ENCODE measurements at regions not wholly inside any gene's neighbourhood (a gene's known extent, or its start where the extent isn't known, plus 50 kb on each side); places are given as distances from the start of the nearest gene placed in this dataset.

DNA sequence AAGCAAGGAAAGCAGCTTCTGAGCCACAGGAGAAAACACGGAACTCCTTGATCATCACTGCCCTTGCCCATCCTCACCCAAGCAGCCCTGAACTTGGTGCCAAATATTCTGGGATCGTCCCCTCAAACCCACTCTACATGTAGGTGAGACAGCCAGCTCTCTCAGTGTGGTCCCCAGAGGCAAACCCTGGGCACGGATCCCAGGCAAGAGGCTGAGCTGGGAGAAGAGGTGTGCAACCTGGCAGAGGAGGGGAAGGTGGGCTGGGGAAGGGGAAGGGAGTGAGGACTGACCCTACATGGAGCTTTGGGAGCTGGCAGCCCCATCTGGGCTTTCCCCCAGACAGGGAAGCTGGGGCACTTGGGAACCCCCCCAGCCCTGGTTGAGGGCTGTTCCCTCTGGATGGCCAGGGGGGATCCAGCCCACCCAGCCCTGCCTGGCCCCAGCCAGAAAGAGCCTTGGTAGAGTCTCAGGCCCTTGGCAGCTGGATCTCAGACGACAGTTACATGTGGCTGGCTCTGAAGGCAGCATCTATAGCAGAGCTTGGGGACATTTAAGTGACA lies 186.2 kb upstream of the CST7 start:
- TF ChIP-seq, protein P1, sequence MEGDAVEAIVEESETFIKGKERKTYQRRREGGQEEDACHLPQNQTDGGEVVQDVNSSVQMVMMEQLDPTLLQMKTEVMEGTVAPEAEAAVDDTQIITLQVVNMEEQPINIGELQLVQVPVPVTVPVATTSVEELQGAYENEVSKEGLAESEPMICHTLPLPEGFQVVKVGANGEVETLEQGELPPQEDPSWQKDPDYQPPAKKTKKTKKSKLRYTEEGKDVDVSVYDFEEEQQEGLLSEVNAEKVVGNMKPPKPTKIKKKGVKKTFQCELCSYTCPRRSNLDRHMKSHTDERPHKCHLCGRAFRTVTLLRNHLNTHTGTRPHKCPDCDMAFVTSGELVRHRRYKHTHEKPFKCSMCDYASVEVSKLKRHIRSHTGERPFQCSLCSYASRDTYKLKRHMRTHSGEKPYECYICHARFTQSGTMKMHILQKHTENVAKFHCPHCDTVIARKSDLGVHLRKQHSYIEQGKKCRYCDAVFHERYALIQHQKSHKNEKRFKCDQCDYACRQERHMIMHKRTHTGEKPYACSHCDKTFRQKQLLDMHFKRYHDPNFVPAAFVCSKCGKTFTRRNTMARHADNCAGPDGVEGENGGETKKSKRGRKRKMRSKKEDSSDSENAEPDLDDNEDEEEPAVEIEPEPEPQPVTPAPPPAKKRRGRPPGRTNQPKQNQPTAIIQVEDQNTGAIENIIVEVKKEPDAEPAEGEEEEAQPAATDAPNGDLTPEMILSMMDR (conservative IDR thresholded peaks at IDR 0.05): no peak
- no peak overlapping the region for H3K27ac Mint-ChIP-seq (ENCODE audit: unreplicated experiment)
- H3K27me3 Mint-ChIP-seq (ENCODE audit: low read depth): peaks cover 45% of the 10 kb centered on the region
- no peak for DNase-seq (ENCODE audit: low read depth, low spot score)
- no peaks in the 10 kb centered on the region for H3K4me1 Mint-ChIP-seq
- H3K4me3 Mint-ChIP-seq: no peak overlapping the region
- peaks cover 3% of the 10 kb centered on the region for H3K9me3 Mint-ChIP-seq
- H3K36me3 Mint-ChIP-seq (ENCODE audit: low read depth): no peaks in the 10 kb centered on the region

DNA sequence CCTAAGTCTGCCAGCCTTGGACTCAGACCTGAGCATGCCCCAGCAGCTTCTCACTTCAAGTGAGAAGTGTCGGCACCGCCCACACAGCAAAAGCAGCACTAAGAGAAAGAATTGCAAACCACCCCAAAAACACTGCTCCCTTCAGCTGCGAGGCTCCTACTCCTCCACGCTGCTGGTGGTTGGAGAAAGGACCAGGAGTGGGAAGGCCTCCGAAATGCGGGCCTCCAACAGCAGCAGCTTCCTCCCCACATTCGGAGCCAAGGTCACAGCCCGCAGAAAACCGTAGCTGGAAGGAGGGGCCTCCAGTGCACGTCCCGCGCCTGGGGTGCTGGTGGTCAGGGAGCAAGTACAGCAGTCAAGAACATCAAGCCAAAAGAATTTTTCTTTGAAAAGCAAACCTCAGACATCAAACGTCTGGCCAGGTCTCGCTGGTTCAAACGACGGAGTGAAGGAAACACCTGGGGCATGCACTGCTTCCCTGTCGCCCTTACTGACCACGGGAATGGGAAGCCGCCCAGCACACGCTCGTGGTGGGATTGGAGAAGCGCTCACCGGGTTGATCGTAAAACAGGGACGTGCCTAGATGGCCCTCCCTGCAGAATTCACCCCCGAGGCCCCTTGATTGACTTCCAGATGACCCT lies 185.6 kb upstream of the CST7 start:
- TF ChIP-seq, protein P1 (conservative IDR thresholded peaks at IDR 0.05): no peak
- DNase-seq (ENCODE audit: low read depth, low spot score): no peak
- Mint-ChIP-seq H3K27ac (ENCODE audit: unreplicated experiment) (no peak overlapping the region), H3K36me3 (ENCODE audit: low read depth) (no peaks in the 10 kb centered on the region), H3K4me3 (no peak overlapping the region), H3K9me3 (peaks cover 3% of the 10 kb centered on the region), H3K27me3 (ENCODE audit: low read depth) (peaks cover 42% of the 10 kb centered on the region), H3K4me1 (no peaks in the 10 kb centered on the region)

DNA sequence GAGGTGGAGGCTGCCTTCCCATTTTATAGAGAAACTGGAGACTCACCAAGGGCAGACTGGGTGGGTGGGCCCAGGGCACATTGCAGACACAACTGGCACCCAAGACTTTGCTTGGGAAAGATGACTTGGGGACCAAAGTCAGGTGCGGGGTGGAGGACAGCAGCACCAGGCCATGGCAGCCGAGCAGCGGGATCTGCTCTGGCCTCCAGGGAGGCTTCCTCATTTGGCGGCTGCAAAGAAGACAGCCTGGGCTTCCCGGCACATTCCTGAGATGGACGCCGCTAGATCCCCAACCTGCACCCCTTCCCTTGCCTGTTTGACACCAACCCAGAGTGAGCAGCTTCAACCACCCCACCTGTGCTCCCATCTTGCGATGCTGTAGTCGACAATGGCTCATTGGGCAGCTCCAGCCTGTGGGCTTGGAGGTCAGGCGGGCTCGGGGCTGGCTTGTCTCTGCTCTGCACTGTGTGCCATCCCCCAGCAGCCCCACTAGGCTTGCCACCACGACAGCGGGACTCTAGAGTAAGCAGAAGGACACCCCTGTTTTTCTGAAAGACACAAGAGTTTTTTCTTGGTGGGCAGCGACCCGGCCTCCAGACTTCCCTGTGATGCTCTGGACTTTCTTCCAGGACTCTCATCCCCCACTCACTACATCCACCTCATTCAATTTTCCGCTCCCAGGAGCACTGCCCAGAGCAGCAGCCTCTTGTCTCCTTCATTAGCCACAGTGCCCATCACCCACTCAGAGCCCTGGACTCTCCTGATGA lies 184.9 kb upstream of the CST7 start:
- Mint-ChIP-seq H3K27me3 (ENCODE audit: low read depth) (peaks cover 40% of the 10 kb centered on the region), H3K27ac (ENCODE audit: unreplicated experiment) (no peak overlapping the region), H3K9me3 (peaks cover 3% of the 10 kb centered on the region), H3K4me3 (no peak overlapping the region), H3K4me1 (no peaks in the 10 kb centered on the region), H3K36me3 (ENCODE audit: low read depth) (no peaks in the 10 kb centered on the region)
- DNase-seq (ENCODE audit: low read depth, low spot score): no peak
- TF ChIP-seq, protein P1 (conservative IDR thresholded peaks at IDR 0.05): no peak

DNA sequence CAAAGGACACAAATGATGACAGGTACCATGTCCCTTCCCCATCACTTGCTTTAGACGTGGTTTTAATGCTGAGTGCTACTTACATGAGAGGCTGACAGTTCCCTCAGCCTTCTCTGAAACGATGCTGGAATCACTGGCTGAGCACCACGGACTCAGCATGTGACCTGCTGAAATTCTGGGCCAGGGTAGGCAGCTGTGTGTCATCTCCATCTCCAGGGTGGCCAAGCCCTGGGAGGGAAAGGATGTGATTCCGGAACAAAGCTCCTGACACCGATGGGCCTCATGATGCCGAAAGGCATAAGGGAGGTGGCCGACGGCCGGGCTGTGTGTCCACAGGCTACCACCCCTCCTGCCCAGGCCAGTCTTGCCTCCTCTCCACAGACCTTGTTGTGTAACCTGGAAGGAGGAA lies 184.3 kb upstream of the CST7 start:
- Mint-ChIP-seq H3K4me1 (no peaks in the 10 kb centered on the region), H3K27me3 (ENCODE audit: low read depth) (peaks cover 36% of the 10 kb centered on the region), H3K27ac (ENCODE audit: unreplicated experiment) (no peak overlapping the region), H3K4me3 (no peak overlapping the region), H3K9me3 (no peaks in the 10 kb centered on the region), H3K36me3 (ENCODE audit: low read depth) (no peaks in the 10 kb centered on the region)
- no peak for DNase-seq (ENCODE audit: low read depth, low spot score)
- TF ChIP-seq, protein P1 (conservative IDR thresholded peaks at IDR 0.05): no peak

DNA sequence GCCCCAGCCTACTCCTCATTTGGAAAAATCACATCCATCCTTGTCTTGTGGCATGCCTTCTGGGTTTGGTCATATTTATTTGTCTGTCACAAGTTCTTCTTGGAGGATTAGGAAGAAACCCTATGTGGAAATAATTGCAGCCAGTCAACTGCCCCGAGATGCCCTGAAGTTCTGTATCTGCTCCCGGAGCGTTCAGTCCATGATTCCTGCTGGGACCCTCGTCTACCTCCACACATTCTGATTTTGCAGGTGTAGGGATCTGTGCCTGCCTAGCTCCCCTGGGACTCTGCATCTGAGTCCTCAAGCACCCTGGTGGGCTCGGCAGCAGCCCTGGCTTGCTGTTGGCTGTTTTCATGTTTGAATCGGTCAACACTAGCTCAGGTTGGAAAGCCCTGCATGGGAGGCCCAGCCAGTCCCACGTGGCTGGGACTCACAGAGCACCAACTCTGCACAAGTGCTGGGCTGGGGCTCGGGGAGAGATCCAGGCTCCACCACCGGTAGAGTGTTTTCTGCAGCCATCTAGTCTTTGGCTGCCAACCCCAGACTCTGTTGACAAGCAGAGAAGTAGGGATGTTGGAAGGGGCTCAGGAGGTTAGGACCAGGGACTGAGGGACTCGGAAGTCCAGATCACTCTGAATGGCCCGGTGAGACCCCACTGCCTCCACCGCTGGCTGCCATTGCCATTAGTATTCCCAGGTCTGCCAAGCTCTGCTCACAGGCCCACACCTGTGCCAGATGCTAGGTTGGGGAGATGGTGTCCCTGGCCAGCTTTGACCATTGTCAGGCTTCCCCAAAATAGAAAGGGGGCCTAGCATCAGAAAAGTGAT lies 183.5 kb upstream of the CST7 start:
- no peaks in the 10 kb centered on the region for H3K9me3 Mint-ChIP-seq
- no peak for DNase-seq (ENCODE audit: low read depth, low spot score)

More for the DNA sequence above, 183.5 kb upstream of the CST7 start:
- Mint-ChIP-seq H3K27me3 (ENCODE audit: low read depth) (peaks cover 30% of the 10 kb centered on the region), H3K4me1 (no peaks in the 10 kb centered on the region), H3K36me3 (ENCODE audit: low read depth) (no peaks in the 10 kb centered on the region), H3K27ac (ENCODE audit: unreplicated experiment) (no peak overlapping the region), H3K4me3 (no peak overlapping the region)
- TF ChIP-seq, protein P1 (conservative IDR thresholded peaks at IDR 0.05): no peak
